Stromal cell of bone marrow (primary cell): ENCODE measurements at regions not wholly inside any gene's neighbourhood (a gene's known extent, or its start where the extent isn't known, plus 50 kb on each side); places are given as distances from the start of the nearest gene placed in this dataset.
A peak's percentile ranks its signal among the peaks of the same experiment; 100 is the strongest.

ENCODE experiments used
- DNase-seq: peaks from one replicate; pipeline ENCODE4 v3.0.0-alpha.2; 2012; ENCODE audit warnings: low read depth

DNA sequence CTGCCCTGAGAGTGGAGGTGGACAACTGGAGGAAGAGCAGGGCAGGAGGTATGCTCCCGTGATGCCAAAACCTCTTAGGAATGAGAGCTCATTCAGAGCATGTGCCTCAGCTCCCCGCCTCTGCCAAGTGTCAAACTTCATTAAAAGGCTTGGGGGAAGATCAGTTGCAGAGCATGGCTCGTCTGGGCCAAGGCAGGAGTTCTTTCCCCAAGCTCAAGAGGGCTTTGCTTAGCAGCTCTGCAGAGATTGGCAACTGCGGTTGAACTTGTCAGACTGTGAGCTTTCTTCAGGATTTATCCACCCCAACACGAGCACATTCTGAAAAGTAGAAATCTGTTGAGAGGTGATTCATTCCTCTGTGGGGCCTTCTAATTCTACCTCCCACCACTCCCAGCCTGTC lies 248.1 kb downstream of the HS3ST3A1 start:
- DNase-seq = no peak

DNA sequence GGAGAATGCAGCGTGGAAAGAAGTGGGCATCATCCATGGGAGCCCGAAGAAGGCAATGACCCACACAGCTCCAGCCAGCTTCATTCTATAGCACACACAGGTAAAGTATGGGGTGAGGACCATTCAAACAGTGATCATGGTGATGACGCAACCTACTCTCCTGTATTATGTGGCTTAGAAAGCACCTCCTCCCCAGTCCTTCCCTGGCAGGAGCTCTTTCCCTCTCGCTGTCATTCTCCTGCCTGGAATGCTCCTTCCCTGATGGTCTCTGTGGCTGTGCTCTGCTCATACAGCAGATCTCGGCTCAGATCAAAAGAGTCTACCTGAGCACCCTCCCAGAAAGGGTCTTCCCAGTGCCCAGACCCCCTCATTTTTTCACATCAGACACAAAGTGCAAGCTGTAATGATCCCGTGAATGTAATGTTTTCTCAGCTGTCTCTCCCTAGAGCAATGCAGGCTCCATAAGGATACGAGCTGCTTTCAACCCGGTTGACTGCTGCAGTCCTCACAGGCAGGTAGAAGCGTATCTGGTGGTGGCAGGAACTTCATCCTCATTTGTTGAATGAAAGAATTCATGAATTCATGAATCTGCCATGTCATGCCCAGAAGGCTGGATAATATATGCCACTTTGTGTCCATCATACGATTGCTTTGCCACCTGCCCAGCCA lies 248.8 kb downstream of the HS3ST3A1 start:
- no peak for DNase-seq

DNA sequence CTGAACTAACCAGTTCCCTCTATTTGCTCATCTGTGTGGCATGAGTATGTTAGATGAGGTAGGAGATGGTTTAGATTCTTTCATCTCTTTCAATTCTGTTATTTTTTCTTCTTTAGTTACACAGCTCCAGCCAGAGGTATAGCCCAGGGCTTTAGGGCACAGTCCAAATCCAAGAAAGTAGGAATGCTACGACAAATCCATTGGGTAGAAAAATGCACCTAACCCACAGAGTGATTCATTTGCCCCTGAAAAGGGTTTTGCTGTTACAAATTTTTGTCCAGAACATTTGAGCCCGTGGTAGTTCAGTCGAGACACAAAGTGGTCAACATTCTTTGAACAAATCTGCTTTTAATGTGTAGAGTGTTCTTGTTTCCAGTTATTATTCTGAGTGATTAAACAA lies 250.7 kb downstream of the HS3ST3A1 start:
- no peak for DNase-seq

DNA sequence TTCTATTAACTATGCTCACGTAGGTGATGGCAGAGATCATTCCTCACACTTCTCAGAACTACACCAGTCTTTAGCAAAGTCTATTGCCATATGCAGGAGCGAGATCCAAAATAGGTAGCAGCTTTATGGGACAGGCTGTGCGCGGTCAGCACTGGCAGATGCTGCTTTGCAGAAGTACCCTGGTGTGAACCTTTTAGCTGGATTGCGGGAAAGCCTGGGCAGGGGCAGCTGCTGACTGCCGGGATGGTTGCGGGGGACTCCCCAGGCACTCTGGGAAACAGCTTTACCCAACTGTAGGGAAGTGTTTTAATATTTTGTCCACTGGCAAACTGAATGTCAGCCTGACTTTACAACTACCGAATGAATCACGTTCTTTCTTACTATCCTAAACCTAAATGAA lies 251.3 kb downstream of the HS3ST3A1 start:
- no peak for DNase-seq

DNA sequence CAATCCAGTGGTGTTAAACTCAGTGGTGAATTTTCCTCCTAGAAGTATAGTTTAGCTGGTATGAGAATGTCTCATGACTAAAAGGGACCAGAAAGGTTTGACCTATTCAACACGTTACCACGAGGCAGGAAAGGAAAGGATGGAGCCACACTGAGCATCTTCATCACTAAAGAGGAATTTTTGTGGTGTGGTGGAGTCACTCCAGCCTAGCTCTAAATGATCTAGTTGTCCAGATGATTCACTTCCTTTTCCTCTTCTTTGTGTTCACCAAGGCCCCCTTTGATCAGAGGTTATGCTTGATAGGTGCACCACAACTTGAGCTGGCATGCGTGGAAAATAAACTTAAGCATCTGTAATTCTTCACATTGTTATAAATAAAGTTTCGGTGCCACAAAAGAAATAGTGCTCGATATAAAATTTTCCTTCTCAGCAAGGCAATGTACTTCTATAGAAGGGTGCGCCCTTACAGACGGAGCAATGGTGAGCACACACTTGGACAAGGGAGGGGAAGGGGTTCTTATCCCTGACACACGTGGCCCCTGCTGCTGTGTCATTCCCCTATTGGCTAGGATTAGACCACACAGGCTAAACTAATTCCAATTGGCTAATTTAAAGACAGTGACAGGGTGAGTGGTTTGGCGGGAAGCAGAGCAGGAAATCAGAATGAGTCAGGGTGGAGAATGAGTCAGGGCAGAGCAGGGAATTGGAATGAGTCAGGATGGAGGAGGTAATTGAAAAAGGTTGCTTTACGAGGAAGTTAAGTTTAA lies 254.6 kb downstream of the HS3ST3A1 start:
- peak; percentile 84 for DNase-seq

DNA sequence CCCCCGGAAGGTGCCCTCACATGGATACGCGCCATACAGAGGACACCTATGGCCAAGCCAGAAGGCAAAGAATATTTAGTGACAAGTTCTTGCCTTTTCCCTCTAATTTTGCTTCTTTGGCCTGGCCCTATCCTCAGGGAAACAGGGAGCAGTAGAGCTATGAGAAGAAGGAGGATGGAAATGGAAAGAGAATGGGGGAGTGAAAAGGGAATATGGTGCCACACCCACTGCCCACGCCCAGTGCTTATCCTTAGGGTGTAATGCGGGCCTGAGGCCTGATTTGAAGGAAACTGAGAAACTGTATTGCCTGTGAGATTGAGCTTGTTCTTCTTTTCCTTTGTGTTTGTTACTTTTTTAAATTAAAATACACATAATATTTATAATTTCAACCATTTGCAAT lies 255.1 kb downstream of the HS3ST3A1 start:
- no peak for DNase-seq

DNA sequence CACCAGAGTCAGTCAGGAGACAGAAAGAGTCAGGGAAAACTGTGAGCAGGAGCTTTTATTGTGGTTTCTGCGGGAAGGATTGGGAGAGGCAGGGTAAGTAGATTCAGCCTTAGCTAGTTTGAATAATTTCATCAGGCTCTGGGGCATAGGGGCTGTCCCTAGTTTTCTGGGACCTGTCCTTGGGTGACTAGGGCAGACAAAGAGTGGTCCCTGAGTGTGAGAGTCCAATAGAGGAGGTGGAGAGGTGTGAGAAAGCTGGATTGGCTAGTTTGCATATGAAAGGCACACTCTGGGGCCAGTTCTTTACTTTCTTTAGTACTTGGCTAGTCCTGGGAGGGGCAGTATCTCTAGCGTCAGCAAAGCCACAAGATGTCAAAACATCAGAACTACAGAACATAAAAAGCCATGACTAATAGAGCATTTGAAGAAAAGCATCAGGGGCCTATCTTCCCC lies 255.6 kb downstream of the HS3ST3A1 start:
- peak; percentile 80 for DNase-seq

DNA sequence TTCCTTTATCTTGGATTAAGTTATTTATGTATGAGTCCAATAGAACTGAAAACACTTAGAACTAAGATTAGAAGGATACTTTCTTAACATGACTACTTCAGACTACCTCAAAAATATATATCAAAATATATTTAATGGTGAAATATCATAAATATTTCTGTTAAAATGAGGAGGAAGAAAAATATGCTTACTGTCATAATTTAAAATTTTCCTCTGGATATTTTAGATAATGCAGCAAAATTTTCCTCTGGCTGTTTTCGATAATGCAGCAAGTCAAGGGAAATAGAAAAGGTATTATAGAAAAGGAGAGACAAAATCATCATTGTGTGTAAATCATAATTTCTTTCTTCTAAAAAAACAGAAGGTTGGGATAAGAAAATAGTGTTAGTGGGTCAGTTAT lies 263.3 kb downstream of the HS3ST3A1 start:
- no peak for DNase-seq

DNA sequence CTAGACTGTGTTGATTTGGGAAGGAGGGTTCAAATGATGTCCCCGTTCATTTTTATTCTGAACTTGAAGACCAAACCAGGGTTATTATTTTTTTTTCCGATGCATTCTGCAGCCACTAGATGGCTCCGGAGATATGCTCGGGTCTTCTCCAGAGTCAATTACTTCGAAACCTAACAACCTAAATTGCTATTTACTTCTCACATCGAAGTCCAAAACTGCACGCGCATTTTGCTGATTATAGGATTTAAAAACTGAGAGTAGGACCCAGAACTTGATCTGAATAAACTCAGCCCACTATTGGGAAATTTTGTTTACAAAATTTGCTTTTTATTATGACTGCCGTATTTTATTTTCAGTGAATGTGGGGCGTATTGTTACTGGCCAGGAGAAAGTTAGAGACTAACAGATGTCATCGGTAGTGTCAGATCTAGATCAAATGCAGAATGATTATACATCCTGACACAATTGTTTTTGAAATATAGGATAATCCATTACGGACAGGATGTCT lies 263.8 kb downstream of the HS3ST3A1 start:
- peak; percentile 53 for DNase-seq

DNA sequence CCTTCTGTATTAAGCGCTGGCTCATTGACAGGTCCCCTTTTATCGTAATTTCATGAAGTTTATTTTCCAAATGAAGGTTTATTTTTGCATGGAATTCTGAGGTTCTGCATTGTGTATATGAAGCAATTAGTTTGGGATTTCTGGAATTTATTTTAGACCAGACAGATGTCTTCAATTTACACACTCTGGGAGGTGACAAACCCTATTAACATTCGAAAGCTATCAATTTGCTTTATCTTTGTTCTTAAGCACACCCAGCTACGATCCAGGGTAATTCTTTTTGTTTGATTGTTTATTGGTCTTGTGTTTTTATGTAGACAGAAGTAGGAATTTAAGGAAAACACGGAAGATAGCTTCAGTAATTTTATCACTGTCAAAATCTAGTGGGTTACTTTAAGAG lies 264.6 kb downstream of the HS3ST3A1 start:
- no peak for DNase-seq

DNA sequence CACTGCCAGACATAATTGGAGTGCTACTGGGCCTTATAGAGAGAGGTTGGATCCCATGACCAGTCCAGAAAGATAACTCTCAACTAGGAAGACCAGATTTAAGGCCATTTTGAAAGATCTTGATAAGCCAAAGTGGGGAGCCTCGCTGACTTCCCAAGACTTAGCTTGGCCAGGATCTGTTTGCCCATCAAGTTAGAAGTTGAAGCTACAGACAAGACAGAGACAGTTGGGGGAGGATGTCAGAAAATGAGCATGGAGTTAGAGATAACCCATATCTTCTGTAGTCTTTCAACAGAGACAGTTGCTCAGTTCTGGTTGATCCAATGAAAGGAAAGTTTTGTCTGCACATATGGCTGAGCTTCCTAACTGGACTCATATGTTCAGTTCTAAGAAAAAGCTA lies 267.4 kb downstream of the HS3ST3A1 start:
- DNase-seq = no peak

DNA sequence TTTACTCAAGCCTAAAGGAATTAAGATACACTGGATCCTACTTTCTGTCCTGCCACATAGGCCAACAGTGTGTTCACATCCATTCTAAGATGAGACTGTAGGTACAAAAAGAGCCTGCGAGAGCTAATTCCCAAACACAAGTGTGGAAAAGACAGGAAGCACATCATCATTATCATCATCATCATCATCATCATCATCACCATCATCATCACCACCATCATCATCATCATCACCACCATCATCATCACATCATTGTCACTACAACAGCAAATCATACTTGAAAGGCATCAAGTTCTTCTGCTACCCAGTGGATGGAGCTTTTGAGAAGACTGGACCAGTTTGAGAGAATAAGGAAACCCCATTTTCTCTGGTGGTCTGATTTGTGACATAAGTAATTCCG lies 268.1 kb downstream of the HS3ST3A1 start:
- no peak for DNase-seq

DNA sequence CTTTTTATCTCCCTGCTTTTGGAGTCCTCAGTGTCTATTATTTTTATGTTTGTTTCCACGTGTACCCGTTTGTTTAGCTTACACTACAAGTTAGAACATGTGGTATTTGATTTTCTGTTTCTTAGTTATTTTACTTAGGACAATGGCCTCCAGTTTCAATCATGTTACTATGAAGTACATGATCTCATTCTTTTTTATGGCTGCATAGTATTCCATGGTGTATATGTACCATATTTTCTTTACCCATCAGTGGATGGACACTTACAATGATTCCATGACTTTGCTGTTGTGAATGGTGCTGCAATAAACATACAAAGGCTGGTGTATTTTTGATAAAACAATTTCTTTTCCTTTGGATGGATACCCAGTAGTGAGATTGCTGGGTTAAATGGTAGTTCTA lies 269.5 kb downstream of the HS3ST3A1 start:
- DNase-seq = no peak

DNA sequence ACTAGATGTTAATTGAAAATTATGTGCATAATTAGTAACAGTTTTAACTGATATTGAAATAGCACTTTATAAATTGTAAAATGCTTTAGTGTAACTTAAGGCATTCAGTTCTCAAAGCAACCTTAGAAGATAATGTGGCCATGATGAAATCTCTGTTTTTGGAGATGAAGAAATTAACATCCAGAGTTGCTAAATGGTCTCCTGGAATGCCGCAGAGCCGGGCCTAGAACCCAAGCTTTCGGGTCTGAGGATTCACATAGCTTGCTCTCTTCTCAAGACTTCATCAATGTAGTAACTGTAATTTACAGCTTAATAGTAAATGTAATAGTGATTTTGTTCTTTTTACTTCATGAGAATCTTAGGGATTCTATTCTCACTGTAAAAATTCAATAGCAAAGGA lies 272.3 kb downstream of the HS3ST3A1 start:
- DNase-seq = no peak

DNA sequence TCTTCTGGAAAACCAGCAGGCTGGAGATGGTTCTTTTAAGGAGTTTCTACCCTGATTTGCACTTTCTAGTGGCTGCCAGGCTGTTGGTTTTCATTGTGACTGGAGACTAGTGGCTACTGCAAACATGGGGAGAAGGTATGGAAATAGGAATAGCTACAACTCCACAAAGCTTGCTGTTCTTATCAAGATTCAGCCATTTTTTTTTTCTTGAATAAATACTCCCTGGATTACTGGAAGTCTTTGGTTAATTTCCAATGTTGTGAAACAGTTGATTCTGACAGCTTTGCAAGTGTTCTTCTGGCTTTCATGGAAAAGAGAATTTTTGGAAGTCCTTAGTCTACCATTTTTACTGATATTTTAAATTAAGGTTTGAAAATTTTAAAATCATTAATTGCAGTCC lies 277.7 kb downstream of the HS3ST3A1 start:
- DNase-seq = no peak

DNA sequence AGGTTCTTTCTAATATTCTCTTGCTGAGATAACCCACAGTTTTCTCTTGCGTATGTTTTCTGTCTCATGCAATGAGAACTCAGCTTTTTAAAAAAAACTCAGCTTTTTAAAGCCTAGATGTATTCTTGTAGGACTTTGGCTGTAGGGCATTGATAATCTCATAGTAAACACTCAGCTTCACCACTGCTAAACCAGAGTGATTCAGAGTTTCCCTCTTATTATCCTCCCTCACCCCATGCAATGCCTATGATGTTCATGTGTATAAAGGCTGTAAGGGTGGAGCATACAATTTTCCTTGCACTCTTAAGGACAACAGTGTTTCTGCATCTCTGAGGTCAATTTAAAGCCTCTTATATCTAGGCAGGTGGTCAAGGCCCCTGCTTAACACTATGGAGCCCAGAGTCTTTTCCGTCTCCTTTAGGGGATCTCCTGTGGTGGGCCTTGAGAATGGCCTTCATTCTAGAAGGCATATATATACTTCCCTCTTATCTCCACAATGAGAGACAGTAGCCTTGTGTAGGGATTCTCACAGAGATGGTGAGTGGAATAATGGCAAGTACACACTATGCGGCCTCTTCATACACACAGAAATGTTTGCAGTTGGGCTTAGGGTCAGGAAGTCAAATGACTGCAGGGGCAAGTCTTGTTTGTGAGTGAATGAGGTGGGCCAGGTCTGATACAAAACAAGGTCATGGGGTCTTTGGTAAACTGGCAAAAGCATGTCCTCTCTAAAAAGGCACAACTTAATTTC lies 279.6 kb downstream of the HS3ST3A1 start:
- DNase-seq = no peak

DNA sequence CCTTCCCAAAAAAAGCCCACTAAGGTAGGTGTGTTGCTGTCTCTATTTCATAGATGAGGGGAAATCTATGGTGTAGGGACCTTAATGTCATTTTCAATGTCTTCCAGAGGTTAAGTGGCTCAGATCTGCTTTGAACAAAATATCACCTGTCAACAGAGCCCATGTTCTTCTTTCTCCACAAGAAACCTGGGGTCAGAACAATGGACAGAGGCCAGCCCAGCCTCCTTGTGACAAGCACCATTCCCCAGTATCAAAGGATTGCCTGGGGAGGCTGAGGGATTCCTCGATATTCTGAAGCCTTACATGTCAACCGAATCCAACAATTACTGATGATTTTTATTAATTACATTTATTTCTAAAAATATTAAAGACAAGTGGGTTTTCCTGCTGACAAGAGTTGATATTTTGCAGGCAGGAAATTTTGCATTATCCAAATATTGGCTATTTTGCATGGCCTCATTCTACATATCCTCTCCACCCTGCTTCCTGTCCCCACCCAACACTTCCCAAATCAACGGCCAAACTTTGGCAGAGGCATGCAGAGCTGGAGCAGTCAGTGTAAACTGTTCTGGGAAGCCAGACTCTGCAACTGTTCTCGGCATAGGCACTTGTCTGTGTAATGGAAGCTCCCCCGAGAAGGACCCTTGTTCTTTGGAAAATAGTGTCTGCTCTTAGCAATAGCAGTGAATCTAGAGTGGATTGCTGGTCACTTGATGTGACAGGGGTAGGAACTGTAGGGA lies 281.5 kb downstream of the HS3ST3A1 start:
- DNase-seq = no peak

DNA sequence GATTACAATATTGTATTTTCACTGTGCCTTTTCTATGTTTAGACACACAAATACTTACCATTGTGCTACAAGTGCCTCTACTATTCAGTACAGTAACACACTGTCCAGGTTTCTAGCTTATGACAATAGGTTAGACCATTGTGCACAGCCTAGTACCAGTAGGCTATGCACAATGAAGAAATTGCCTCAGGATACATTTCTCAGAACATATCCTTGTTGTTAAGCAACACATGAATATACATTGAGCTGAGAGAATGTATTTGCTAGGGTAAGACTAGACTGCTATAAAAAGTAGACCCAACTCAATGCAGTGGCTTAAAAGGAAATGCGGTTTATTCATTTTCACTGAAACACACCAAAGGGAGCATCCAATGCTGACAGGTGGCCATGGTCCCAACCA lies 285.1 kb downstream of the HS3ST3A1 start:
- no peak for DNase-seq

DNA sequence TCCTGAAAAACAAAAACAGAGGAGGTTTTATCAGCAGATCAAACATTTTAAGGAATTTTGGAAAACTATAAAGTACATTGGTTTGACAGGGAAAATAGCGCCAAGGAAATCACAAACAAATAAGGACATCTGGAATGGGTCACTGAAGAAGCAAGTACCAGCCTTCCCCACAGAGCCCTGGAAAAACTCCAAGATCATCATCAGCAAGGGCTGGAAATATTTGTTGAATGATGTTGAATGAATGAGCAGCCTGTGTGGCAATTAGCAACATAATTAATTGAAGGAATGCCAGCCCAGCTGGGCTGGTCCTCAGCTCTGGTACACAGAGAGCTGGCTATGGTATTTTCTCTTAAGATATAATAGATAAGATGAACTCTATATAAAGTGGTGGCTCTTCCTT lies 290.4 kb downstream of the HS3ST3A1 start:
- DNase-seq = peak; percentile 19

DNA sequence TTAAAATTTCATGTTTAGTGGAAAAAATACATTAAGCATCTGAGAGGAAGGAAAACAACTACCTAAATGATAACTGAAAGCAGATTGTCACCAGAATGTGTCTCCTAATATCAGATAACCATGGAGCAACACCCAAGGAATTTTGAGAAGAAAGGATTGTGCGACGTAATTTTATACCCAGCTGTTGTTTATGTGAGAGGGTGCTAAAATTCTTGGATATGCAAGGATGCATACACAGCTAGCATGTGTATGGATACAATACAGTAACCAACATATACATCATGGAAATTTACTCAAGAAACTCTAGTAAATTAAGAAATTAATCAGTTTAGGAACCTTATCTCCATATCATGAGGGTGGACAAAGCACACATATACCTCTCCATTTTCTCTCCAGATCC lies 290.9 kb downstream of the HS3ST3A1 start:
- DNase-seq = no peak

DNA sequence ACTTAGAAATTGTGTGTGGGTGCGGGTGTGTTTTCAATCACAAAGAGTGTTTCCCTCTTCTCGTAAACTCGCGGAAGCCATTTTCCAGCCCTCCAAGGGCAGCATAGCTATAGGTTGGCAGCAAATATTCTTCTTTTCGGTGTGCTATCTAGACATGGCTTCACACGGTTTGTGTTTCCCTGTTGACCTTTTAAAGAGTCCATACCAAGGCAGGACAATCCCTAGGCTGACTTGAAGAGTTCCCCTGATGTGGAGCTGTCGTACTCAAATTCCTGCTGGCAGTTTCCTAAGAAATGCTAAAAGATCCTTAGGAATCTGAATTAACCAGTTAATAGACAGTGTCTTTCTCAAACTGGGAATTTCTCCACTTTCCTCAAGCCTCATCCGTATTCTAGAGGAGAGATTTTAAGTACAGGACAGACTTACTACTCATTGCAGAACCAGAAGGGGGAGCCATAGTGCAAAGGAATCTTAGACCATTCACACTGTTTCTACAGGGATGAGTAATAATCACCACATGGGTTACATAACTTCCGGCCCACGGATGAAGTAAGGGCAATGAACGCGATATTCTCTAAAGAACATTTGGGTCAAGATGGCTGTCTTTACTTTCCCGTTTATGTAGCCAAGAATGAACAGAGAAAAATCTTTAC lies 288.6 kb upstream of the ELAC2 start:
- peak; percentile 38 for DNase-seq

DNA sequence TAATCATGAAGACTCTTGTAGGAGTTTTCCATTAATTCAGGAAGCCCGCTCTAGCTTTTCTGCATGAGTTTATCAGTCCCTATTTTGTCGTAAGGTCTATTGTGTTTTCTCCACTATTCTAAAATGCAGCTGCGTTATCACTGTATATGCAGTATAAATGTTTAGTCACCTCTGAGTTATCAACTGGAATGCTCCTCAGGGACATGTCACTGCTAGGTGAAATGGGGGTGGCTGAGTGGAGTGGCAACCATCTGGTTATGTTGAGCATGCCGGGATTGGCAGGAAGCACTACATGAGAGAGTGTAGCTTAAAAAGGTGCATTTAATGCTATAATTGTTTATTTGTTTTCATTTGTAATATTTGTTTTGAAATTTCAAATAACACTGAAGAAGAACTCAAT lies 285.2 kb upstream of the ELAC2 start:
- DNase-seq = no peak
